ENCODE measurements at regions not wholly inside any gene's neighbourhood (a gene's known extent, or its start where the extent isn't known, plus 50 kb on each side); places are given as distances from the start of the nearest gene placed in this dataset.

DNA sequence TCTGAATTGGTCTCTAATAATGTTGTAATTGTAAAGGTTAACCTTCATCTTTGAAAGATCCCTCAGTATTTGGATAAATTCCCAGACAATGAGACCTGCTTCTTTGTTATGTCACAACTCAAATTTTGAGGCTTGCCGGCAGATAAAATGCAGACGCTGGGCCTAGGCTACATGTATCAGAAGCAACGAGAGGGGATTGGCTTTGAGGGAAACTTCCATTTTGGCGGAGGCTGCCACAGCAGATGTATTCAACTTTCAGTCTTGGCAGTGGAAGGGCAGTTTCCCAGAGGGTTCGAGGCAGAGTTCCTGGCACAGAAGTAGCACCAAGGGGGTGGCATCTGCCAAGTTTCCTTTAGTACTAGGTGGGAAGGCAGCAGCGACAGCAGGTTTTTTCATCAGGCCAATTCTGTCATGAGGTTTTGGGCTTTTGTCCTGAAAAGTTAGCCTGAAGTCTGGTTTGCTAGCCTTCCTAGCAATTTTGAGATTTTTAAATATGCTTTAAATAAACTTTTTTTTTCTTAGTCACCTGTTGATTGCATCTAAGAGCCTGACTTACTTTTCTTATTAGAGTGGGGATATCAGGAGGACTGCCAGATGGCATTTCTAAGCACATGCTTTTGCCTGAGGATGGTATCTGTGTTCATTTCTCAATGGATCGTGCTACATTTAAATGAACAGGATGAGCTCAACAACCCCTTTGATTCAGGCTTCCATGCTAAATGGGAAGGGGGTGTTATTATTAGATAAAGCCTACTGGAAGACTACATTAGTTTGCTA, 89.5 kb upstream of the FAM3C start:
- TF ChIP-seq, protein P1, sequence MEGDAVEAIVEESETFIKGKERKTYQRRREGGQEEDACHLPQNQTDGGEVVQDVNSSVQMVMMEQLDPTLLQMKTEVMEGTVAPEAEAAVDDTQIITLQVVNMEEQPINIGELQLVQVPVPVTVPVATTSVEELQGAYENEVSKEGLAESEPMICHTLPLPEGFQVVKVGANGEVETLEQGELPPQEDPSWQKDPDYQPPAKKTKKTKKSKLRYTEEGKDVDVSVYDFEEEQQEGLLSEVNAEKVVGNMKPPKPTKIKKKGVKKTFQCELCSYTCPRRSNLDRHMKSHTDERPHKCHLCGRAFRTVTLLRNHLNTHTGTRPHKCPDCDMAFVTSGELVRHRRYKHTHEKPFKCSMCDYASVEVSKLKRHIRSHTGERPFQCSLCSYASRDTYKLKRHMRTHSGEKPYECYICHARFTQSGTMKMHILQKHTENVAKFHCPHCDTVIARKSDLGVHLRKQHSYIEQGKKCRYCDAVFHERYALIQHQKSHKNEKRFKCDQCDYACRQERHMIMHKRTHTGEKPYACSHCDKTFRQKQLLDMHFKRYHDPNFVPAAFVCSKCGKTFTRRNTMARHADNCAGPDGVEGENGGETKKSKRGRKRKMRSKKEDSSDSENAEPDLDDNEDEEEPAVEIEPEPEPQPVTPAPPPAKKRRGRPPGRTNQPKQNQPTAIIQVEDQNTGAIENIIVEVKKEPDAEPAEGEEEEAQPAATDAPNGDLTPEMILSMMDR (IDR thresholded peaks at IDR 0.05), result no peak
- TF ChIP-seq POLR2A (IDR thresholded peaks at IDR 0.05), result no peak

All from Peyer's patch (tissue), 4 donors.